ENCODE measurements at regions not wholly inside any gene's neighbourhood (a gene's known extent, or its start where the extent isn't known, plus 50 kb on each side); places are given as distances from the start of the nearest gene placed in this dataset.
A peak's percentile ranks its signal among the peaks of the same experiment; 100 is the strongest.

GRCh38 chr10:63866075-63866746, 345.0 kb downstream of the REEP3 start:
- no peak overlapping the region for H2BK120ac ChIP-seq (ENCODE audit: low read depth, low read length)
- H2AFZ ChIP-seq (ENCODE audit: low read depth, low read length): no peak overlapping the region
- peak; percentile 62 for DNase-seq
- H3K23ac ChIP-seq (ENCODE audit: low read length in 2 of 2): no peak overlapping the region
- no peaks in the 10 kb centered on the region for H3K9me3 ChIP-seq (ENCODE audit: control insufficient read depth, low read length)
- H3K9ac ChIP-seq (ENCODE audit: low read length): peak overlapping the region; percentile 51
- peaks cover 30 to 63% of the 10 kb centered on the region in 2 experiments for H3K27me3 ChIP-seq (ENCODE audit: control insufficient read depth in 1 of 2, insufficient read depth in 1 of 2, low read length in 2 of 2)
- H2BK15ac ChIP-seq (ENCODE audit: low read depth, poor library complexity, severe bottlenecking): no peak overlapping the region
- H3K27ac ChIP-seq (ENCODE audit: low read length, poor library complexity, severe bottlenecking): no peak overlapping the region
- peak overlapping the region in 1 of 2 experiments; percentile 60 for H3K4me3 ChIP-seq (ENCODE audit: insufficient read depth in 1 of 2, low read depth in 1 of 2, low read length in 2 of 2)
- H3K18ac ChIP-seq (ENCODE audit: low read depth in 1 of 2, low read length in 2 of 2): no peak overlapping the region
- no peak overlapping the region for H3K14ac ChIP-seq (ENCODE audit: low read length in 2 of 2)
- H4K8ac ChIP-seq (ENCODE audit: low read length): no peak overlapping the region
- no peak overlapping the region for H2AK5ac ChIP-seq (ENCODE audit: low read length, severe bottlenecking)
- no peaks in the 10 kb centered on the region for H3K36me3 ChIP-seq (ENCODE audit: control insufficient read depth in 1 of 2, insufficient read depth in 2 of 2, low read depth in 1 of 2, low read length in 2 of 2)
- no peak overlapping the region for H2BK5ac ChIP-seq (ENCODE audit: low read depth, low read length, poor library complexity, severe bottlenecking)
- H3K4me2 ChIP-seq (ENCODE audit: low read length, poor library complexity, severe bottlenecking): peak overlapping the region; percentile 90
- no peak overlapping the region for H2BK12ac ChIP-seq (ENCODE audit: low read length in 2 of 2)
- H3K4me1 ChIP-seq (ENCODE audit: control insufficient read depth, insufficient read depth, low read depth, low read length): peaks cover 3% of the 10 kb centered on the region
- no peaks in the 10 kb centered on the region for H3K79me1 ChIP-seq (replicated peaks; ENCODE audit: low read length, poor library complexity, severe bottlenecking)
- H4K91ac ChIP-seq (ENCODE audit: low read length): no peak overlapping the region
- 6% methylated on average over 14 of the region's 16 CpGs for WGBS
- H3K4ac ChIP-seq (ENCODE audit: low read depth in 1 of 2, low read length in 2 of 2): no peak overlapping the region

DNA sequence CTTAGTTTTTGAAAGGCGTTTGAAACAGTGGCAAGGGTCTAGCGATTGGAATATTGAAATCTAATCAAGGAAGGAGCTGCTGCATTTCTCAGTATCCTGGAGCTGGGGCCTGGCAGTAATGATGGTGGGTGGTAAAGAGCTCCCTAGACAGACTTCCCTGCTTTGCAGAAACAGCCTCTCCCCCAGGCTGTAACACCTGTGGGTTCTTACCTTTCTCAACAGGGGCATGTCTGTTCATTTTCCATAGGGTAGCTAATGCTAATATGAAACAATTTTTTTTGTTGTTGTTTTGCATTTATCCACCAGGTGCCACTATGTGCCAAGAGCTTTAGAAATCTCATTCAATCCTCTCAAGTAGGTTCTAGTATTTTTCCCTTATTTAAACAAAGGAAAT, 345.5 kb downstream of the REEP3 start:
- no peak overlapping the region for H2AK5ac ChIP-seq (ENCODE audit: low read length, severe bottlenecking)
- no peak overlapping the region for H3K4ac ChIP-seq (ENCODE audit: low read depth in 1 of 2, low read length in 2 of 2)
- H3K23ac ChIP-seq (ENCODE audit: low read length in 2 of 2): no peak overlapping the region
- H3K18ac ChIP-seq (ENCODE audit: low read depth in 1 of 2, low read length in 2 of 2): no peak overlapping the region
- no peak overlapping the region for H4K91ac ChIP-seq (ENCODE audit: low read length)
- H3K36me3 ChIP-seq (ENCODE audit: control insufficient read depth in 1 of 2, insufficient read depth in 2 of 2, low read depth in 1 of 2, low read length in 2 of 2): no peaks in the 10 kb centered on the region
- H3K9me3 ChIP-seq (ENCODE audit: control insufficient read depth, low read length): no peaks in the 10 kb centered on the region
- no peak overlapping the region for H2BK12ac ChIP-seq (ENCODE audit: low read length in 2 of 2)
- H3K79me1 ChIP-seq (replicated peaks; ENCODE audit: low read length, poor library complexity, severe bottlenecking): no peaks in the 10 kb centered on the region
- no peak overlapping the region for H2BK5ac ChIP-seq (ENCODE audit: low read depth, low read length, poor library complexity, severe bottlenecking)
- no peak overlapping the region for H2BK15ac ChIP-seq (ENCODE audit: low read depth, poor library complexity, severe bottlenecking)
- H2AFZ ChIP-seq (ENCODE audit: low read depth, low read length): no peak overlapping the region
- H4K8ac ChIP-seq (ENCODE audit: low read length): no peak overlapping the region
- H3K4me1 ChIP-seq (ENCODE audit: control insufficient read depth, insufficient read depth, low read depth, low read length): peaks cover 3% of the 10 kb centered on the region
- no peak overlapping the region for H3K14ac ChIP-seq (ENCODE audit: low read length in 2 of 2)
- H3K9ac ChIP-seq (ENCODE audit: low read length): no peak overlapping the region
- H3K4me3 ChIP-seq (ENCODE audit: insufficient read depth in 1 of 2, low read depth in 1 of 2, low read length in 2 of 2): no peak overlapping the region
- H3K27ac ChIP-seq (ENCODE audit: low read length, poor library complexity, severe bottlenecking): no peak overlapping the region
- peaks cover 30 to 58% of the 10 kb centered on the region in 2 experiments for H3K27me3 ChIP-seq (ENCODE audit: control insufficient read depth in 1 of 2, insufficient read depth in 1 of 2, low read length in 2 of 2)
- peak; percentile 32 for DNase-seq
- no peak overlapping the region for H2BK120ac ChIP-seq (ENCODE audit: low read depth, low read length)
- WGBS: 0% methylated on average over 1 of the region's 2 CpGs
- H3K4me2 ChIP-seq (ENCODE audit: low read length, poor library complexity, severe bottlenecking): no peak overlapping the region

- no peak overlapping the region for H2BK15ac ChIP-seq (ENCODE audit: low read depth, poor library complexity, severe bottlenecking)
- H3K27me3 ChIP-seq (ENCODE audit: control insufficient read depth in 1 of 2, insufficient read depth in 1 of 2, low read length in 2 of 2): peaks cover 0 to 11% of the 10 kb centered on the region in 2 experiments
- no peak for DNase-seq
- no peak overlapping the region for H2BK120ac ChIP-seq (ENCODE audit: low read depth, low read length)
- H3K4ac ChIP-seq (ENCODE audit: low read depth in 1 of 2, low read length in 2 of 2): no peak overlapping the region
- H4K91ac ChIP-seq (ENCODE audit: low read length): no peak overlapping the region
- WGBS: no CpG with 5 or more reads among the region's 2 CpGs
- H3K23ac ChIP-seq (ENCODE audit: low read length in 2 of 2): no peak overlapping the region
- no peak overlapping the region for H3K18ac ChIP-seq (ENCODE audit: low read depth in 1 of 2, low read length in 2 of 2)
- H3K14ac ChIP-seq (ENCODE audit: low read length in 2 of 2): no peak overlapping the region
- no peak overlapping the region for H3K27ac ChIP-seq (ENCODE audit: low read length, poor library complexity, severe bottlenecking)
- H3K79me1 ChIP-seq (replicated peaks; ENCODE audit: low read length, poor library complexity, severe bottlenecking): no peaks in the 10 kb centered on the region
- H2AK5ac ChIP-seq (ENCODE audit: low read length, severe bottlenecking): no peak overlapping the region
- H3K4me1 ChIP-seq (ENCODE audit: control insufficient read depth, insufficient read depth, low read depth, low read length): no peaks in the 10 kb centered on the region
- H3K9ac ChIP-seq (ENCODE audit: low read length): no peak overlapping the region
- H3K4me3 ChIP-seq (ENCODE audit: insufficient read depth in 1 of 2, low read depth in 1 of 2, low read length in 2 of 2): no peak overlapping the region
- no peak overlapping the region for H2BK12ac ChIP-seq (ENCODE audit: low read length in 2 of 2)
- H2AFZ ChIP-seq (ENCODE audit: low read depth, low read length): no peak overlapping the region
- no peak overlapping the region for H3K4me2 ChIP-seq (ENCODE audit: low read length, poor library complexity, severe bottlenecking)
- H2BK5ac ChIP-seq (ENCODE audit: low read depth, low read length, poor library complexity, severe bottlenecking): no peak overlapping the region
- H3K36me3 ChIP-seq (ENCODE audit: control insufficient read depth in 1 of 2, insufficient read depth in 2 of 2, low read depth in 1 of 2, low read length in 2 of 2): no peaks in the 10 kb centered on the region
- H4K8ac ChIP-seq (ENCODE audit: low read length): no peak overlapping the region
- peaks cover 13% of the 10 kb centered on the region for H3K9me3 ChIP-seq (ENCODE audit: control insufficient read depth, low read length)
These were observed 357.2 kb downstream of the REEP3 start for GRCh38 chr10:63878428-63878827.

DNA sequence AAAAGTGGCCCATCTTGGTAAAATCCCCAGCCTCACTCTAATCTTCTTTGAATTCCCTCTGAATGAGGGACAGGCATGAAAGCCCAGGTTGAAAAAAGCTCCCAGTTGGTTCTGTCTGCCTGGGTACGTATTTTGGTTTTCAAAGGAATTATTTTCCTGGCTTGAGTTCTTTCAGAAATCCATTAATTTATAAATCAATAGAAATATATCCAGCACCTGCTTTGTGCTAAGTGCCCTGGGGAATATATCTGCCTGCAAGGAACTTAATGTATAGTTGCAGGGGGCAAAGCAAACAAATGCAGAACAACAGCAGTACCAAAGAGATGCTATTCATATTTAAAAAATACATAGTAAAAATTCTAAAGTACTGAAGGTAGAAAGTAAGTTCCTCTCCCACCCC, 362.7 kb downstream of the REEP3 start:
- H3K9ac ChIP-seq (ENCODE audit: low read length): no peak overlapping the region
- no peak overlapping the region for H3K23ac ChIP-seq (ENCODE audit: low read length in 2 of 2)
- H3K14ac ChIP-seq (ENCODE audit: low read length in 2 of 2): no peak overlapping the region
- H3K9me3 ChIP-seq (ENCODE audit: control insufficient read depth, low read length): peaks cover 5% of the 10 kb centered on the region
- H3K4ac ChIP-seq (ENCODE audit: low read depth in 1 of 2, low read length in 2 of 2): no peak overlapping the region
- no peak overlapping the region for H3K4me2 ChIP-seq (ENCODE audit: low read length, poor library complexity, severe bottlenecking)
- H3K36me3 ChIP-seq (ENCODE audit: control insufficient read depth in 1 of 2, insufficient read depth in 2 of 2, low read depth in 1 of 2, low read length in 2 of 2): no peaks in the 10 kb centered on the region
- no peak overlapping the region for H3K18ac ChIP-seq (ENCODE audit: low read depth in 1 of 2, low read length in 2 of 2)
- H2BK15ac ChIP-seq (ENCODE audit: low read depth, poor library complexity, severe bottlenecking): no peak overlapping the region
- H2AK5ac ChIP-seq (ENCODE audit: low read length, severe bottlenecking): no peak overlapping the region
- no peaks in the 10 kb centered on the region for H3K79me1 ChIP-seq (replicated peaks; ENCODE audit: low read length, poor library complexity, severe bottlenecking)
- no peak overlapping the region for H2BK12ac ChIP-seq (ENCODE audit: low read length in 2 of 2)
- no peak overlapping the region for H4K8ac ChIP-seq (ENCODE audit: low read length)
- H2AFZ ChIP-seq (ENCODE audit: low read depth, low read length): no peak overlapping the region
- no peak overlapping the region for H3K27ac ChIP-seq (ENCODE audit: low read length, poor library complexity, severe bottlenecking)
- H3K4me1 ChIP-seq (ENCODE audit: control insufficient read depth, insufficient read depth, low read depth, low read length): no peaks in the 10 kb centered on the region
- no peak overlapping the region for H4K91ac ChIP-seq (ENCODE audit: low read length)
- H3K4me3 ChIP-seq (ENCODE audit: insufficient read depth in 1 of 2, low read depth in 1 of 2, low read length in 2 of 2): no peak overlapping the region
- peaks cover 7 to 11% of the 10 kb centered on the region in 2 experiments for H3K27me3 ChIP-seq (ENCODE audit: control insufficient read depth in 1 of 2, insufficient read depth in 1 of 2, low read length in 2 of 2)
- DNase-seq: no peak
- no peak overlapping the region for H2BK120ac ChIP-seq (ENCODE audit: low read depth, low read length)
- H2BK5ac ChIP-seq (ENCODE audit: low read depth, low read length, poor library complexity, severe bottlenecking): no peak overlapping the region
- WGBS: no CpG with 5 or more reads among the region's 1 CpG

Data from mesenchymal stem cell (in vitro differentiated cells and primary cell).